ENCODE measurements at regions not wholly inside any gene's neighbourhood (a gene's known extent, or its start where the extent isn't known, plus 50 kb on each side); places are given as distances from the start of the nearest gene placed in this dataset.

- CTCF ChIA-PET: no interaction called here
- TF ChIP-seq GATA2 (IDR thresholded peaks at IDR 0.05; ENCODE audit: insufficient read depth, insufficient read length, low read depth, low read length) (no peak), EZH2 (IDR thresholded peaks at IDR 0.05; ENCODE audit: borderline replicate concordance, low read depth, low read length, severe bottlenecking) (no peak), MYC (IDR thresholded peaks at IDR 0.05; ENCODE audit: low read depth, low read length) (no peak), MAX (IDR thresholded peaks at IDR 0.05; ENCODE audit: insufficient read depth, insufficient read length) (no peak), FOS (IDR thresholded peaks at IDR 0.05; ENCODE audit: borderline replicate concordance, insufficient read depth, low read length) (no peak), CTCF (IDR thresholded peaks at IDR 0.05; ENCODE audit: extremely low read depth in 1 of 2, insufficient read depth in 1 of 2, low read depth in 1 of 2, low read length in 2 of 2) (no peak), POLR2A (IDR thresholded peaks at IDR 0.05; ENCODE audit: low read depth, low read length) (no peak), JUN (IDR thresholded peaks at IDR 0.05; ENCODE audit: borderline replicate concordance, insufficient read depth, insufficient read length, low read depth) (no peak), POLR2AphosphoS5 (IDR thresholded peaks at IDR 0.05; ENCODE audit: insufficient read depth, low read depth, low read length) (no peak)
- Histone ChIP-seq H3K9me1 (replicated peaks; ENCODE audit: control insufficient read depth, extremely low read depth, insufficient read depth, low read length) (no peaks in the 10 kb centered on the region), H3K27me3 (ENCODE audit: control insufficient read depth in 2 of 2, insufficient read depth in 2 of 2, low read length in 2 of 2) (no peaks in the 10 kb centered on the region), H3K9me3 (replicated peaks; ENCODE audit: control insufficient read depth, insufficient read depth, low read length) (no peaks in the 10 kb centered on the region), H3K27ac (ENCODE audit: insufficient read depth, low read depth, low read length) (no peak overlapping the region), H3K4me1 (ENCODE audit: control insufficient read depth, extremely low read depth, insufficient read depth, low read length) (peaks cover 5% of the 10 kb centered on the region), H3K4me3 (replicated peaks in 1 of 3; ENCODE audit: insufficient read depth in 1 of 3, low read depth in 1 of 3, low read length in 3 of 3) (no peak overlapping the region), H3K79me2 (ENCODE audit: control insufficient read depth, insufficient read depth, low read length) (no peaks in the 10 kb centered on the region), H2AFZ (ENCODE audit: low read depth, low read length) (no peak overlapping the region), H3K9ac (replicated peaks; ENCODE audit: extremely low read depth, insufficient read depth, low read length) (no peak overlapping the region), H3K36me3 (ENCODE audit: control insufficient read depth in 2 of 2, extremely low read depth in 1 of 2, insufficient read depth in 2 of 2, low read length in 2 of 2) (no peaks in the 10 kb centered on the region), H4K20me1 (replicated peaks; ENCODE audit: control insufficient read depth, extremely low read depth, insufficient read depth, low read length) (no peaks in the 10 kb centered on the region), H3K4me2 (ENCODE audit: insufficient read depth, low read length) (no peak overlapping the region)
- no peak for DNase-seq (ENCODE audit: low read depth, low spot score)
- no TSS peak for BruUV-seq (replicated peaks)
- intact Hi-C loops (cut with micrococcal nuclease) (no loop called here), dilution Hi-C loops (cut with MboI; ENCODE audit: extremely low pct_ligation_motif_present, low sequenced_read_pairs) (no loop called here)
- POLR2A ChIA-PET: no interaction called here
- FAIRE-seq: no peak
Measured at GRCh38 chr6:40733770-40734396, 146.7 kb upstream of the LRFN2 start.
